ENCODE measurements at regions not wholly inside any gene's neighbourhood (a gene's known extent, or its start where the extent isn't known, plus 50 kb on each side); places are given as distances from the start of the nearest gene placed in this dataset.

DNA sequence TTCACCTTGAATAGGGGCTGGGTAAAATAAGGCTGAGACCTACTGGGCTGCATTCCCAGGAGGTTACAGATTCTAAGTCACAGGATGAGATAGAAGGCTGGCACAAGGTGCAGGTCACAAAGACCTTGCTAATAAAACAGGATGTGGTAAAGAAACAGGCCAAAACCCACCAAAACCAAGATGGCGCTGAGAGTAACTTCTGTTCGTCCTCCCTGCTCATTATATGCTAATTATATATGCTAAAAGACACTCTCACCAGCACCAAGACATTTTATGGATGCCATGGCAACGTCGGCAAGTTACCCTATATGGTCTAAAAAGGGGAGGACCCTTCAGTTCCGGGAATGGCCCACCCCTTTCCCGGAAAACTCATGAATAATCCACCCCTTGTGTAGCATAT, 711.5 kb upstream of the KLHL29 start:
- TF ChIP-seq, protein P1, sequence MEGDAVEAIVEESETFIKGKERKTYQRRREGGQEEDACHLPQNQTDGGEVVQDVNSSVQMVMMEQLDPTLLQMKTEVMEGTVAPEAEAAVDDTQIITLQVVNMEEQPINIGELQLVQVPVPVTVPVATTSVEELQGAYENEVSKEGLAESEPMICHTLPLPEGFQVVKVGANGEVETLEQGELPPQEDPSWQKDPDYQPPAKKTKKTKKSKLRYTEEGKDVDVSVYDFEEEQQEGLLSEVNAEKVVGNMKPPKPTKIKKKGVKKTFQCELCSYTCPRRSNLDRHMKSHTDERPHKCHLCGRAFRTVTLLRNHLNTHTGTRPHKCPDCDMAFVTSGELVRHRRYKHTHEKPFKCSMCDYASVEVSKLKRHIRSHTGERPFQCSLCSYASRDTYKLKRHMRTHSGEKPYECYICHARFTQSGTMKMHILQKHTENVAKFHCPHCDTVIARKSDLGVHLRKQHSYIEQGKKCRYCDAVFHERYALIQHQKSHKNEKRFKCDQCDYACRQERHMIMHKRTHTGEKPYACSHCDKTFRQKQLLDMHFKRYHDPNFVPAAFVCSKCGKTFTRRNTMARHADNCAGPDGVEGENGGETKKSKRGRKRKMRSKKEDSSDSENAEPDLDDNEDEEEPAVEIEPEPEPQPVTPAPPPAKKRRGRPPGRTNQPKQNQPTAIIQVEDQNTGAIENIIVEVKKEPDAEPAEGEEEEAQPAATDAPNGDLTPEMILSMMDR (IDR thresholded peaks at IDR 0.05; ENCODE audit: low read depth, low read length): no peak
- no peak for TF ChIP-seq EZH2phosphoT487 (IDR thresholded peaks at IDR 0.05; ENCODE audit: low read depth)
